ENCODE measurements at regions not wholly inside any gene's neighbourhood (a gene's known extent, or its start where the extent isn't known, plus 50 kb on each side); places are given as distances from the start of the nearest gene placed in this dataset.

DNA sequence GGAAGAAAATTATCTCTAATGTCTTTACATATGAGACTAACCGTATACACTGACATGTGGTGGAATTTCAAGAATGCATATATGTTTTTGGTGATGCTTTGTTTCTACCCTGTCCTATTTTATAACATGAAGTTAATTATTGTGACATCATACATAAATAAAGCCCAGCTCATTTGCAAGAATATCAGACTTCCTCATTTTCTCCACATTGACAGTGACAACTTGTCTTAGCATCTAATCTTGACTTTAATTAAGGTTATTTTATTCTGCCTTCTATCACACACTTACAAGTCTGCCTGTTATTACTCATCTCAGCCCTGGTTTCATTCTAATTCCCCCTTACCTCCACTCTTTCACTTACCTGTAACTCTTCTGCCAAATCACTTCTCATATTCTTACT, 140.6 kb upstream of the STARD13 start:
- no peaks in the 10 kb centered on the region for H3K27me3 ChIP-seq (ENCODE audit: low read depth)
- no peak overlapping the region for H3K4me3 ChIP-seq
- no peak overlapping the region for H3K27ac ChIP-seq
- ATAC-seq = no peak
- intact Hi-C loops (cut with DNase I) = no loop called here
- no peaks in the 10 kb centered on the region for H3K36me3 ChIP-seq
- no peaks in the 10 kb centered on the region for H3K4me1 ChIP-seq
- no peak for DNase-seq
- TF ChIP-seq, protein P1, sequence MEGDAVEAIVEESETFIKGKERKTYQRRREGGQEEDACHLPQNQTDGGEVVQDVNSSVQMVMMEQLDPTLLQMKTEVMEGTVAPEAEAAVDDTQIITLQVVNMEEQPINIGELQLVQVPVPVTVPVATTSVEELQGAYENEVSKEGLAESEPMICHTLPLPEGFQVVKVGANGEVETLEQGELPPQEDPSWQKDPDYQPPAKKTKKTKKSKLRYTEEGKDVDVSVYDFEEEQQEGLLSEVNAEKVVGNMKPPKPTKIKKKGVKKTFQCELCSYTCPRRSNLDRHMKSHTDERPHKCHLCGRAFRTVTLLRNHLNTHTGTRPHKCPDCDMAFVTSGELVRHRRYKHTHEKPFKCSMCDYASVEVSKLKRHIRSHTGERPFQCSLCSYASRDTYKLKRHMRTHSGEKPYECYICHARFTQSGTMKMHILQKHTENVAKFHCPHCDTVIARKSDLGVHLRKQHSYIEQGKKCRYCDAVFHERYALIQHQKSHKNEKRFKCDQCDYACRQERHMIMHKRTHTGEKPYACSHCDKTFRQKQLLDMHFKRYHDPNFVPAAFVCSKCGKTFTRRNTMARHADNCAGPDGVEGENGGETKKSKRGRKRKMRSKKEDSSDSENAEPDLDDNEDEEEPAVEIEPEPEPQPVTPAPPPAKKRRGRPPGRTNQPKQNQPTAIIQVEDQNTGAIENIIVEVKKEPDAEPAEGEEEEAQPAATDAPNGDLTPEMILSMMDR (IDR thresholded peaks at IDR 0.05) = no peak
- no peaks in the 10 kb centered on the region for H3K9me3 ChIP-seq

DNA sequence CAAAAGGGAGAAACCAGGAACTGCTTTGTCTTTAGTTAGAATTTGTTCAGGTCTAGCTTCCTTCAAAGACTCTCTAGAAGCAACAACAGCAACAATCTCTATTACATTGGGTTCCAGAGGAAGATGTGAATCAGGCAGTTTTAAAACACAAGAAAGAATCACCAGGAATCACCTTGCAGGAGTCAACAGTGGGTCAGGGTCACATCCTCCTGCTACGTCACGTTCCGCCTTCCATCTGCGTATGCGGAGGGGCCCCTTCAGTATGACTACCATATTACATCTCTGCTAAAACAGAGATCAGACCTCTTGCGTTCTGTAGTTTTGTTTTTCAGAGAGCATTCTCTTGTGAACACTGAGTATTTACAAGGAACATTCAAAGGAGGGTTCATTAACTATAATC, 147.8 kb upstream of the STARD13 start:
- DNase-seq = no peak
- intact Hi-C loops (cut with DNase I) = no loop called here

DNA sequence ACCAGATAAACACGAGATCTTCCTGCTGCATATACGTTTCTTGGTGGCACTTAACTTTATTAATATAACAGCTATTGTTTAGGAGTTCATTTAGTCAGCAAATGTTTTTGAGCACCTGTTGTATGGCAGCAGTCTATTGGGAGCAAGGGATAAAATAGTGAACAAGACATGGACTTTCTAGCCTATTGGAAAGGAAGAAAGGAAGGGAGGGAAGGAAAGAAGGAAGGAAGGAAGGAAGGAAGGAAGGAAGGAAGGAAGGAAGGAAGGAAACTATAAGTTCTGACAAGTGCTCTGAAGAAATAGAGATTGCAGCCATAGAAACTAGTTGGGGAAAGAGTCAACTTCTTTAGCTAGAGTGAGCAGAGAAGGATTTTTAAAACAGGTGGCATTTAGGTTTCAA, 149.1 kb upstream of the STARD13 start:
- no peak for DNase-seq

More for the DNA sequence above, 147.8 kb upstream of the STARD13 start:
- Histone ChIP-seq H3K9me3 (no peaks in the 10 kb centered on the region), H3K36me3 (no peaks in the 10 kb centered on the region), H3K4me1 (no peaks in the 10 kb centered on the region), H3K27ac (no peak overlapping the region), H3K27me3 (ENCODE audit: low read depth) (no peaks in the 10 kb centered on the region), H3K4me3 (no peak overlapping the region)
- TF ChIP-seq, protein P1 (IDR thresholded peaks at IDR 0.05) = no peak
- ATAC-seq = no peak

DNA sequence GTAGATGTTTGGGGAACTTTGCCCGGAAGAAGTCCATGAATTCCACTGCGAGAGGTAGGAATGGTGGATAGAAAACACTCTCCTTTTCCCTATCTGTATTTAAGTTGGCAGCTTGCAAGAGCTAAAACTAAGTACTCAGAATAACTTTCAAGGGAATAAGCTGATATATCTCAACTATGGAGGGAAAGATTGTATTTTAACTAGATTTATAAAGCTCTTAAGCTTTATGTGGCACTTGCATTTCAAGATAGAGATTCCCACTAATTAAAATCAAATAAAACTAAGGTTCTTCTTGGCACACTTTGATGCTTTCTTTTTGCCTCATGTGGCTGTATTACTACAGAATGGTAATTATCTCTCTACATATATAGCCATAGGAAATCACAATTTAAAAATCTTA, 149.7 kb upstream of the STARD13 start:
- ATAC-seq (no peak), DNase-seq (no peak)
- no peaks in the 10 kb centered on the region for H3K27me3 ChIP-seq (ENCODE audit: low read depth)
- no peaks in the 10 kb centered on the region for H3K4me1 ChIP-seq
- no peaks in the 10 kb centered on the region for H3K36me3 ChIP-seq
- H3K4me3 ChIP-seq = no peak overlapping the region
- TF ChIP-seq, protein P1 (IDR thresholded peaks at IDR 0.05) = no peak
- H3K27ac ChIP-seq = no peak overlapping the region
- intact Hi-C loops (cut with DNase I) = no loop called here
- no peaks in the 10 kb centered on the region for H3K9me3 ChIP-seq

More for the DNA sequence above, 149.1 kb upstream of the STARD13 start:
- no peaks in the 10 kb centered on the region for H3K36me3 ChIP-seq
- H3K9me3 ChIP-seq = no peaks in the 10 kb centered on the region
- TF ChIP-seq, protein P1 (IDR thresholded peaks at IDR 0.05) = no peak
- no peak for ATAC-seq
- no peaks in the 10 kb centered on the region for H3K27me3 ChIP-seq (ENCODE audit: low read depth)
- no peaks in the 10 kb centered on the region for H3K4me1 ChIP-seq
- H3K4me3 ChIP-seq = no peak overlapping the region
- intact Hi-C loops (cut with DNase I) = no loop called here
- H3K27ac ChIP-seq = no peak overlapping the region

DNA sequence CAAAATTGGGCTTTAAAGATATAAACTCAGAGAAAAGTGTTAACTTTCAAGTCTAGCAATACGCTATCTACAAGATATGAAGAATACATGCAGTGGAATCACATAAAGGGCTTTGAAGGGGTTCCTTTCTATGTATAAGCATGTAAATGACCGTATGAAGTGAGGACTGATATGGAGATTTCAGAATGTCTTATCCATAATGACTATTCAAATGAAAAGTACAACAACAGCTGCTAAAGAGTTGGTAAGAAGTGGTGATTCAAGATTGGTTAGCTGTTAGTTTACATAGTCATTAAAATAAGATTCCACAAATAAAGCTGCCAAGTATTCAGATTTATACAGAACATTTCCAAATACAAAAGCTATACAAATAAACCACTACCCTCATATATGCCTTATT, 153.4 kb upstream of the STARD13 start:
- TF ChIP-seq, protein P1 (IDR thresholded peaks at IDR 0.05) = no peak
- no peak overlapping the region for H3K27ac ChIP-seq
- intact Hi-C loops (cut with DNase I) = no loop called here
- no peaks in the 10 kb centered on the region for H3K9me3 ChIP-seq
- no peaks in the 10 kb centered on the region for H3K4me1 ChIP-seq
- DNase-seq (no peak), ATAC-seq (no peak)
- no peaks in the 10 kb centered on the region for H3K36me3 ChIP-seq
- H3K27me3 ChIP-seq (ENCODE audit: low read depth) = no peaks in the 10 kb centered on the region
- H3K4me3 ChIP-seq = no peak overlapping the region

GRCh38 chr13:33441015-33441414, 155.5 kb upstream of the STARD13 start:
- DNase-seq (no peak), ATAC-seq (peak in 1 of 2 donors; percentile 57)
- TF ChIP-seq, protein P1 (IDR thresholded peaks at IDR 0.05) = no peak
- intact Hi-C loops (cut with DNase I) = no loop called here
- Histone ChIP-seq H3K36me3 (no peaks in the 10 kb centered on the region), H3K27me3 (ENCODE audit: low read depth) (no peaks in the 10 kb centered on the region), H3K4me3 (no peak overlapping the region), H3K27ac (no peak overlapping the region), H3K9me3 (no peaks in the 10 kb centered on the region), H3K4me1 (no peaks in the 10 kb centered on the region)

Measured in lower lobe of right lung (tissue), 2 donors.